Activated CD4-positive, alpha-beta T cell treated with anti-CD3 and anti-CD28 coated beads, Interleukin-2, Interleukin-4, amounts not matched to agents 100 ng/mL and 50 ng/mL, durations not matched to agents 16 hours and 8 hours (primary cell): ENCODE measurements at regions not wholly inside any gene's neighbourhood (a gene's known extent, or its start where the extent isn't known, plus 50 kb on each side); places are given as distances from the start of the nearest gene placed in this dataset.

ENCODE experiments used
- DNase-seq: peaks from one replicate; pipeline ENCODE4 v3.0.0-alpha.2; 2020; ENCODE audit warnings: low spot score

GRCh38 chr2:118698564-118698963 is 148.9 kb downstream of the EN1 start:
- no peak for DNase-seq

- no peak for DNase-seq
Measured at GRCh38 chr2:118697781-118698180, 149.7 kb downstream of the EN1 start.

- no peak for DNase-seq
Measured at GRCh38 chr2:118696786-118697465, 150.5 kb downstream of the EN1 start.

GRCh38 chr2:118693287-118693822 is 154.1 kb downstream of the EN1 start:
- no peak for DNase-seq

- no peak for DNase-seq
Measured at GRCh38 chr2:118689874-118690273, 157.6 kb downstream of the EN1 start.

GRCh38 chr2:118689456-118689855 is 158.0 kb downstream of the EN1 start:
- DNase-seq, result no peak

- no peak for DNase-seq
Measured at GRCh38 chr2:118689033-118689432, 158.4 kb downstream of the EN1 start.

- no peak for DNase-seq
Measured at GRCh38 chr2:118687698-118688097, 159.8 kb downstream of the EN1 start.

GRCh38 chr2:118687192-118687591 is 160.3 kb downstream of the EN1 start:
- DNase-seq, result no peak

GRCh38 chr2:118686346-118686745 is 161.1 kb downstream of the EN1 start:
- DNase-seq, result no peak

GRCh38 chr2:118683460-118683859 is 164.0 kb downstream of the EN1 start:
- DNase-seq, result no peak

- DNase-seq, result no peak
Measured at GRCh38 chr2:118678985-118679384, 168.5 kb downstream of the EN1 start.

- DNase-seq, result no peak
Measured at GRCh38 chr2:118677546-118677945, 169.9 kb downstream of the EN1 start.

- DNase-seq, result no peak
Measured at GRCh38 chr2:118675531-118675930, 171.9 kb downstream of the EN1 start.

GRCh38 chr2:118672571-118673158 is 174.8 kb downstream of the EN1 start:
- no peak for DNase-seq

- no peak for DNase-seq
Measured at GRCh38 chr2:118671701-118672454, 175.6 kb downstream of the EN1 start.

- DNase-seq, result no peak
Measured at GRCh38 chr2:118670838-118671237, 176.6 kb downstream of the EN1 start.

GRCh38 chr2:118670276-118670675 is 177.2 kb downstream of the EN1 start:
- DNase-seq, result no peak

- DNase-seq, result no peak
Measured at GRCh38 chr2:118669654-118670053, 177.8 kb downstream of the EN1 start.

- DNase-seq, result no peak
Measured at GRCh38 chr2:118668431-118669424, 178.7 kb downstream of the EN1 start.

- DNase-seq, result no peak
Measured at GRCh38 chr2:118667964-118668363, 179.5 kb downstream of the EN1 start.

- no peak for DNase-seq
Measured at GRCh38 chr2:118667348-118667747, 180.1 kb downstream of the EN1 start.
